HG03521 (cell line): ENCODE measurements at regions not wholly inside any gene's neighbourhood (a gene's known extent, or its start where the extent isn't known, plus 50 kb on each side); places are given as distances from the start of the nearest gene placed in this dataset.
"Not testable (repeated sequence)": the region's sequence is repeated elsewhere in the genome, so short reads cannot be mapped to it uniquely, and the experiment has no call there.

Experiments
- ATAC-seq: cut with Tn5 transposase; IDR thresholded peaks from one replicate; pipeline ENCODE4 v1.9.1; 2021; ENCODE audit warnings: mild to moderate bottlenecking, moderate library complexity; ENCODE audit not compliant: unreplicated experiment

DNA sequence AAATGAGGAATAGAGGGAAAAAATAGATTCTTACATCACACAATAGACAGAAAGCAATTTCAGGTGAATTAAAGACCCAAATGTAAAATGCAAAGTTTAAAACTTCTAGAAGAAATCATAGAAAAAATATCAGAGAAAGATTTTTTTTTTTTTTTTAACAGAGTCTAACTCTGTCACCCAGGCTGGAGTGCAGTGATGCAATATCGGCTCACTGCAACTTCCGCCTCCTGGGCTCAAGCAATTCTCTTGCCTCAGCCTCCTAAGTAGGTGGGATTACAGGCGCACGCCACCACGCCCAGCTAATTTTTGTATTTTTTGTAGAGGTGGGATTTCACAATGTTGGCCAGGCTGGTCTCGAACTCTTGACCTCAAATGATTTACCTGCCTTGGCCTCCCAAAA lies 141.8 kb downstream of the COPRS start:
- not testable (repeated sequence) for ATAC-seq

DNA sequence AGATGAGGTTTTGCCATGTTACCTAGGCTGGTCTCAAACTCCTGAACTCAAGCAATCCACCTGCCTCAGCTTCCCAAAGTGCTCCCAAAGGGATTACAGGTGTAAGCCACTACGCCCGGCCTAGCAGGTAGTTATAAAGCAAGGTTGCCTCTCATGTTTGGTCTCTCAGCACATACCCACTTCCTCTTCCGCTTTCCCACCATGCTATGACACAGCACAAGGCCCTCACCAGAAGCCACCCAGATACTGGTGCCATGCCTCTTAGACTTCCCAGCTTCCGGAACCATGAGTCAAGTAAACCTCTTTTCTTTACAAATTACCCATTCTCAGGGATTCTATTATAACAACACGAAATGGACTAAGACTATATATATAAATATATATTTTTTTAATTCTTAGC lies 143.6 kb downstream of the COPRS start:
- no peak for ATAC-seq

DNA sequence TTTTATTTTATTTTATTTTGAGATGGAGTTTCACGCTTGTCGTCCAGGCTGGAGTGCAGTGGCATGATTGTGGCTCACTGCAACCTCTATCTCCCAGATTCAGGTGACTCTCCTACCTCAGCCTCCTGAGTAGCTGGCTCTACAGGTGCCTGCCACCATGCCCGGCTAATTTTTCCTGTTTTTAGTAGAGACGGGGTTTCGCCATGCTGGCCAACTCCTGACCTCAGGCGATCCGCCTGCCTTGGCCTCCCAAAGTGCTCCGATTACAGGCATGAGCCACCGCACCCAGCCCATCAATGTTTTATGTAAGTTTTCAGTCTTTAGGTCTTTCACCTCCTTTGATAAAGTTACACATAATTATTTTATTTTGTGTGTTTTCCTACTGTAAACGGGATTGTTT lies 154.6 kb downstream of the COPRS start:
- no peak for ATAC-seq

DNA sequence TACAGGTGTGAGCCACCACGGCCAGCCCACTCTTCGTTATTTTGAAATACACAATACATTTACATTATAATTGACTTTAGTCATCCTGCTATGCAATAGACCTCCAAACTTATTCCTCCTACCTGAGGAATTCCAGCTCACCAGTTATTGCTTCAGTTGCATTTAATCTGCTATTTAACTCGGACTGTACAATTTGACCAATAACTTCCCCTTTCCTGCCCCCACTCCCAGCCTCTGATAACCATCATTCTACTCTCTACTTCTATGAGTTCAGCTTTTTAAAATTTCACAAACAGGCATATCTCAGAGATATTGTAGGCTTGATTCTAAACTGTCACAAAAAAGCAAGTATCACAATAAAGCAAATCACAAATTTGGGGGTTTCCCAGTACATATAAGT lies 157.0 kb downstream of the COPRS start:
- no peak for ATAC-seq

DNA sequence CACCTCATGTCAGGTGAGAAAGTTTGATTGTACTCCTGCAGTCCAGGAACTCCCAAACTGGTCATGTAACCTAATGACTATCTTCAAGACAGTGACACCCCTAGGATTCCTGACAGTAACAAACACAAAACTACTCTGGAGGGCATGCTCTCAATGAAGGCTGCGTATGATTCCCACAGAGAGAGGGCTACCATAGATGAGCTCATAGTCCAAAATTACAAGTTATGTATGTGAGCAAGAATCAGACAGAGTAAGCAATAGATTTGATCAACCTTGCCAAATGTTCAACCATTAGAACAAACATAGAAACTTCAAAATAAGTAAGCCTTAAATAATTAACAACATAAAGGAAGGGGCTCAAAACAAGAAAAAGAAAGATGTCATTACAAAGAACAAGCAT lies 158.1 kb downstream of the COPRS start:
- ATAC-seq = no peak

DNA sequence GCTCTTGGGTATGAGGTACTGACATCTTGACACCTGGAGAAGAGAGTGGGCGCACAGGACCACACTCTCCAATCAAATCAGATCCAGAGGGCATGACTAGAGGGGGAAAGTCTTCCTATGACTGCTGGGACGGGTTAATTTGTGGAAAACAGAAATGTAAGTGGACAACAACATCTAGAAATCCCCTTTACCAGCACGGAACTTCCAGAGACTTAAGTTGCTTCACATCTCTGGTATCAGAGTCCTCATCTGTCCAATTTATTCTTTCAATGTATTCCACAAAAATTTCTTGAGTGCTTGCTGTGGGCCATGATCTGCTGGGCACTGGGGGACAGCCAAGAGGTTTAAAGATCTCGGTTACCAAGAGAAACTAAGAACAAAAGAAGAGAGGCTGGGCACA lies 159.2 kb downstream of the COPRS start:
- no peak for ATAC-seq

DNA sequence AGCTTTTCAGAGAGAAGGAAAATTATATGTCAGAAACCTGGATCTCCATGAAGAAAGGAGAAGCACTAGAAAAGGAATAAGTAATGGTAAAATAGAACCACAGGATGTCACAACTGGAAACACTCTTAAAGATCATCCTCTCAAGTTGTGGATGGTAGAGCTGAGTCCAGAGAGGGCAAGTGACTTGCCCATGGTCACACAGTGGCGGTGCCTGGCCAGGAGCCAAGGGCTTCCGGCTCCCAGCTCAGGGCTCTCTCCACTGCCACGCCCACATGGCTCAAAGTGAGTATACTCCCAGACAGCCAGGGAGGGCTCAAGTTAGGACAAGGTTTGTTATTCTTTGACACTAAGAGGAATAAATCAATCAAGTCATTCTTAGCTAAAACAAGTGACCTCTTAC lies 159.8 kb downstream of the COPRS start:
- ATAC-seq = no peak

DNA sequence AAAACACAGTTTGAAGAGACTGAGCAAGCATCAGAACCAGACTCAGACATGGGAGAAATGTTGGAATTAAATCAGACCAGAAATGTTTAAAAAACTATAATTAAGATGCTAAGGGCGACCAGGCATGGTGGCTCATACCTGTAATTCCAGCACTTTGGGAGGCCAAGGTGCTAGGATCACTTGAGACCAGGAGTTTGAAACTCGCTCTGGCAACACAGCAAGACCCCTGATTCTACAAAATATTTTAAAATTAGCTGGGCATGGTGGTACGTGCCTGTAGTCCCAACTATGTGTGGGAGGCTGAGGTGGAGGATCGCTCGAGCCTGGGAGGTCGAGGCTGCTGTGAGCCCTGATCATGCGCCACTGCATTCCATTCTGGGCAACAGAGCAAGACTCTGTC lies 160.3 kb downstream of the COPRS start:
- no peak for ATAC-seq

DNA sequence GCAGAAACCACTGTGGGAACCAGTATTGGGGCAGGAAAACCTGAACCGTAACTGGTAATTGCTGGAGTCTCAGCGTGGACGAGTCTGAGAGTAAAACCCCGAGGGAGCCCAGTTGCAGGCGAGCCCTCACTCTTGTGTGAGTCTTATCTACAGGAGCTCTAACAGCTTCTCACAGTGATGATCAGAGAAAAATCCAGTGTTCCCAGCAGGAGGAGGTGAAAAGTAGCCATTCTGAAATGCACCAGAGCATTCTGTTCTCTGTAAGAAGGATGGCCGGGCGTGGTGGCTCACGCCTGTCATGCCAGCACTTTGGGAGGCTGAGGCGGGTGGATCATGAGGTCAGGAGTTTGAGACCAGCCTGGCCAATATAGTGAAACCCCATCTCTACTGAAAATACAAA lies 161.2 kb downstream of the COPRS start:
- no peak for ATAC-seq

DNA sequence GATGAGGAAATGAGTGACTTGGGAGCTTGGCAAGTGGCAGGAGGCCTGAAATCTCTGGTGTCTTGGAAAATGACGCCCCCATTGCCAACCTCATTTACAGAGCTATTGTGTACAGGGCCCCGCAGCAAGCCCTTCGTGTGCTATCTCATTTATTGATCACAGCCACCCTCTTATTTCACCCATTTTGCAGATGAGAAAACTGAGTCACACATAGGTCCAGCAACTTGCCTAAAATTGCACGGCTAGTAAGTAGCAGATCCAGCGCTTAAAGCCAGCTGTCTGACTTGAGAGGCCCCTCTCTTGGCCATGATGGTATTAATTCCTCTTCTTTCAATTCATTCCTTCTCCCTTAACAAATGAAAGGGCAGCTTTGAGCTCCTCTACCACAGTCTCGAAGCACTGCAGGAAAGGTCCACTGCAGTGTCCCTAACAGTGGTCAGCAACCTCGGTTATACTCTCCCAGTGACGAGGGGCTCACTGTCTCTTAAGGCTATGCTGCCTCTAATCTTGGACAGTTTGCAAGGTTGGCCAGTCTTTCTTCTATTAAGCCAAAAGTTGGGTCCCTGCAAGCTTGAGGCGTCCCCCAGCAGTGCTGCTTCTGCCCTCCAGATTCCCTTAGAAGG lies 162.2 kb downstream of the COPRS start:
- ATAC-seq = no peak

DNA sequence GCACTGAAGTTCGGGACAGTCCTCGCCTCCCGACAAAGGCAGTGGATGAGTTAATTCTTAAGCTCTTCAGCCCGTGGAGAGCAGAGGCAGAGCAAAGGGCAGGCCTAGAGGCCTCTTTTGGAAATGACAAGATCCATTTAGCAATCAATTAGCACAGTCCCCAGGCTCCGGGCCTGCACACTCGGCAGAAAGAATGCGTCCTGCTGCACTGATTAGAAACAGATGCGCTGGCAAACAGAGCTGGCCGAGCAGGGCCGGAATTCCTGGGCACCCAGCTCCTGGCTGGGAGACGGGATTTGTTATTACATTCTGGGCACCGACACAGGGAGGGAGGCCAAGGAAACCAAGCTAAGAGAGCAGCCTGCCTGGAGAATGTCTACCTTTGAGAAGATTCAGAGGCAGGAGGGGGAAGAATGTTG lies 162.9 kb downstream of the COPRS start:
- ATAC-seq = no peak

DNA sequence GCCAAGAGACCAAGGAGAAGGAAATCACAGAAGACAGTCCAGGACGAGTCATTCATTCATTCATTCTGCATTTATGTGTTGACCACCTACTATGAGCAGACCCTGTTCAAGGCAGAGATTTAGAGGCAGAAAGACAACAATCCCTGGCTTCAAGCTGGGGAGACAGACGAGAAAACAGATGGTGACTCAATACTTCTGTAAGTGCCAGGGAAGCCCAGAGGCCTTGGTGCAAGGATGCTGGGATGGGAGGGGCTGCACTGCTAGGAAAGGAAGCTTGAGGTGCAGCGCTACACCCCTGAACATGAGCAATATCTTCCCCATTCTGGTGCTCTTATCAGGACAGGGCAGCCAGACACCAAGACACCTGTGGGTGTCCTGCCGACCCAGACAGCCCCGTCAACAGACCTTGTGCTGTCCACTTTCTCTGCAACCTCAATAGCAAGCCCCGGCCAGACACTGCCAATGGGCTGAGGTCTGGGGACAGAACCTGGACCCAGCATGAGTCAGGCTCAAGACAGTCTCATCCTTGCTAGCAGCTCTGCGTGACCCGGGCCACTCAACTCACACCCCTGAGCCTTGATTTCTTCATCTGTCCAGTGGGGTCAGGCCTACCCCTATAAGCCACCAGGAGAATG lies 163.5 kb downstream of the COPRS start:
- ATAC-seq = no peak

DNA sequence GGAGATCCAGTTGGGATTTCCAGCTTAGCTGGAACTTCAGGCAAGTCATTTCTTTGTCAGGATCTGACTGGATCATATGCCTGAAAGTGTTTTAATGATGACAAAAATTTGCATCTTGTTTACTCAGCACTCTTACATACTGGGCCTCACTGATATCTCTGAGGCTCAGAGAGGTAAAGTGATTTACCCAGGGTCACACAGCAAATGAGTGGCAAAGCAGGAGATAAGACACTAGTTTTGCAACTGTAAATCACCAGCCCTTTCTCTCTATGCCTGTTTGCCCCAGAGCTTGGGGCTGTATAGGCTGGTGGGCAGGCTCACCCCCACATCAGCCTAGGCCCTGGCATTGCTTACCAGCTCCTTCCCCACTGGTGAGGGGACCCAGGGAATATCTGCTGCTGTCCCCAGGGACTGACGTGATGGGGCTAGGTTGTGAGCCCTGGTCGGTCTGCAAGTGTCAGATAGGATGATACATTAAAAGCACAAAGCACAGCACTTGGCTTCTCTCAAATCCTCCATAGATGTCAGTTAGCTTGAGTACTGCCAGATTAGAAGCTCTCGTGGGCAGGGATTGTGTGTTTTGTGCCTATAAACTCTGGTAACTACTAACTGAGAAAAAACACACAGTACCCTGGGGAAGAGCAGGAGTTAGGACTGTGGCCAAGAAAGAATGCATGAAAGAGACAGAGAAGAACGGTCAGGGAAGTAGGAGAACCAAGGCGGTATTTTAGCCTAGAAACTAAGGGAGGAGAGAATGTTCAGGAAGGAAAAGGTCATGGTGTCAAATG lies 165.4 kb downstream of the COPRS start:
- ATAC-seq = no peak

DNA sequence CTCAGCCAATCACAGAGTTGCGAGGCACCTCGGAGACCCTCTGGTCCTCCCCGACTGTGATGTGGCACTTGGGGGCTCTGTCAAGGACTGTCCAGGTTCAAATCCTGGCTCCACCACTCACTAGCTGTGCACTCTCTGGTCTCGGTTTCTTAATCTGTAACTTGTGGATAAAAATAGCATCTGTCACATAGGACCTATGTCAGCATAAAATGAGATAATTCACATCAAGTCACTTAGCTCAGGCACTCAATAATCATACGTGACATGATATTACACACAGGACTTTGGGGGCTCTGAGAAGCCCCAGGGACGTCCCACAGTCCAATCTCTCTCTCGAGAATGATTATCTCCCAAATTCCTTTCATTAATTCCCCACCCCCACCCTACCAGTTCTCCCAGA lies 166.4 kb downstream of the COPRS start:
- no peak for ATAC-seq

DNA sequence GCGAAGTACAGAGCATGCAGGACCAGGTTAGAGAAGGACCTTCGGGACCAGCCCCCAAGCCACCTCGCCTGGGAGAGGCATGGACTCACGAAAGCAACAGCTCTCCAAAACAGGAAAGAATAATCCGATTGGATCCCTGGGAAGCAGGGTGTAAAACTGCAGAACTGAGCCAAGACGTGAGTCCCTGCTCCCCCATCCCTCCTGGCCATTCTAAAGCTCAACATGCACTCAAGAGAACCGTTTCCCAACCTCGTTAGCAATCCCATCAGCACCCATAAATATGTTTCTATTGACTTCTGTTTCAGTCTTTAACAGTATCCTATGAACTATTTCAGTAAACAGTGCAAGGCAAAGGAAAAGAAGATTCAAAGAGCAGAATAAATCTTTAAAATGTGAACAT lies 167.0 kb downstream of the COPRS start:
- no peak for ATAC-seq

DNA sequence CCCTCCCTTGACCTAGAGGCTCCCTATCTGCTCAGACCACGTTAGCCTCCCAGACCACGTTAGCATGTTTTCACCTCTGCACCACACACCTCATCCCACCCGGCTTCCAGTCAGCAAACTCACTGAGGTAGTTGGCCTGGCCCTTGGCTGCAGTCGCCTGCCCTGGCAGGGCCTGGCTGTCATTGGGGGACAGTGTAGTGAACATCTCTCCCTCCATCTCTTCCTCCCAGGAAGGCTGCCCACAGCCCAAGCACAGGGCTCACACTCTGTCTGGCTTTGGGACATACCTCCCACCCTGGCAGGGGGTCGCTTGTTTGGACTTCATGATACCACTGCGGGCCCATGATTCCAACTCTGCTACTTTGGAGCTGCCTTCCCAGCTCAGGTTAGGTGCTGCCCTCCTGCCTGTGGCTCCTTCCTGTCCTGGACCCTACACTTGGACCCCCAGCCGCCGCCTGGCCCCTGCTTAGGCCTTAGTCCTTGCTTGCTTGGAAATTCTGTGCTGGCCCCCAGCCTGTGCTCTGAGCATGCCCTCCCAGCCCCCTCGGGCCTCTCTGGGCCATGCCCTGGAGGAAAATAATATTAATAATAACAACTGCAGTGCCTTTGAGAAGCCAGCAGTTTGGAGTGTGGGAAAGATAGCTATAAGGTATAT lies 167.7 kb downstream of the COPRS start:
- no peak for ATAC-seq

DNA sequence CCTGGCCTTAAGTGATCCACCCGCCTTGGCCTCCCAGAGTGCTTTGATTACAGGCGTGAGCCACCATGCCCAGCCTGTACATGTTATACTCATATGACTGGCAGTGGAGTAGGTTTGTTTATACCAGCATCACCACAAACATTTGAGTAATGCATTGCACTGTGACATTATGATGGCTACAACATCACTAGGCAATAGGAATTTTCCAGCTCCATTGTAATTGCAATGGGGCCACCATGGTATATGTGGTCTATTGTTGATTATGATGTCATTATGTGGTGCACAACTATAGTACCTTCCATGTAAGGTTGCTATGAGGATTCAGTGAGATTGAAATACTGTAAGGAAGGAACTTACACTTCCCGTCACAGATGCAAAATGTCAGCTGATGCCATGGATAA lies 168.9 kb downstream of the COPRS start:
- ATAC-seq = no peak

DNA sequence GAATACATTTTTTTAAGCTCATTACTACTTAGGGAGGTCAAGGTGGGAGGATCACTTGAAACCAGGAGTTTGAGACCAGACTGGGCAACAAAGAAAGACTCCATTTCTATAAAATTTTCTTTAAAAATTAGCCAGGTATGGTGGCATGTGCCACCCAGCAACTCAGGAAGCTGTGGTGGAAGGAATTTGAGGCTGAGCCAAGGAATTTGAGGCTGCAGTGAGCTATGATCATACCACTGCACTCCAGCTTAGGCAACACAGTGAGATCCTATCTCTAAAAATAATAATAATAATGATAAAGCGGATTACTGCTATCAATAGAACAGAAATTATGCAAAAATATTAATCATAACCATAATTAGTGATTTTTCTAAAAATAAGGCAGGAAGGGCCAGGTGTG lies 170.3 kb downstream of the COPRS start:
- no peak for ATAC-seq

DNA sequence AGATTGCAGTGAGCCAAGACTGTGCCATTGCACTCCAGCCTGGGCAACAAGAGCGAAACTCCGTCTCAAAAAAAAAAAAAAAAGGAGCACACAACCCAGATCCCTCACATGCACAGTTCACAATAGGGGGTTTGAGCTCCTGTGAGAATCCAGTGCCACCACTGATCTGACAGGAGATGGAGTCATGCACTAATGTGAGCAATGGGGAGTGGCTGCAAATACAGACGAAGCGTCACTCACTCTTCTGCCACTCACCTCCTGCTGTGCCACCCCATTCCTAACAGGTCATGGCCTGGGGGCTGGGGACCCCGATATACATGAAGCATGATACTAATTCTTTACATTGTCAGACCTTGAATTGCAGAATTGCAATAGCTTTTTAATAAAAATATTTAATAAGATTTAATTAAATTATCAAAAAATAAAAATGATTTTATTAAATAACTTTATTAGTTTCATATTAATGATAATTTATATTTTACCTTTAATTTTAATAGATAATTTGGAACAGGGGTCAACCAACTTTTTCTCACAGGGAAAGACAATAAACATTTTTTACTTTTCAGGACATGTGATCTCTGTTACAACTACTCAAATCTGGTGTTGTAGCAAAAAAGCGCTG lies 171.4 kb downstream of the COPRS start:
- no peak for ATAC-seq

DNA sequence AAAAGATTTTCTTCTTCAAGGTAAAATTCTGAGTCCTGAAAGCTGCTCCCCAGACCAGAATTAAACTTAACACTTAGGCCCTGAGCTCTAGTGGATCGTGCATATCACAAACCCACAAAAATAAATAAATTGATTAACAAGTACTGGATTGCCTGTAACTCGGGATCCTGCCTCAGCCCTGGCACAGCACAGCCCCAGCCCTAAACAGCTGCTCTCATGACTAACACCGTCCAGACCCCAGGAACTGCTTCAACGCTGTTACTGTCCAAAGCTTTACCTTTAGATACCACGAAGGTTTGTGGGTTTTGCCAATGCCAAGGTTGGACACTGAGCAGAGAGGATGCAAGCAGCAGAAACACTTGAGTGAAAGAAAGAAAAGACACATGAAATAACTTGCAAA lies 172.5 kb downstream of the COPRS start:
- ATAC-seq = no peak

DNA sequence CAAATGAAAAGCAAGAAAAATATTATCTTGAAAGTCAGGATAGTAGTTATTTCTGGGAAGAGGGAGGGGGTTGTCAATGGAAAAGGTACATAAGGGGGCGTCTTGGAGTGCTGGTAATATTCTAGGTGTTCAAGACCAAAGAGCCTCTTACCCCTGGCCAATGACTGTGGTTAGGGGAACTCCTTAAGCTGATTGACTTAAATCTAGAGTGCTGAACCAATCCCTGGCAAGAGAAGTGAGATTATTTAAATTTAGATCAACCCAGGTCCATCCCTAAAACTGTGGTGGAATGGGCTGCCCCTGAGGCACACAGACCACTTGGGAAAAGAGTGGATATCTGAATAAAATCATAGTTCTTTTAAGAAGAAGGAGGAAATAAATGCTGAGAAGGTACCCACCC lies 174.1 kb downstream of the COPRS start:
- no peak for ATAC-seq
